Fibroblast of lung (primary cell): ENCODE measurements at regions not wholly inside any gene's neighbourhood (a gene's known extent, or its start where the extent isn't known, plus 50 kb on each side); places are given as distances from the start of the nearest gene placed in this dataset.

Experiments used
- EZH2 ChIP-seq: IDR thresholded peaks from 2 replicates; pipeline ENCODE4 v1.5.1; 2012; ENCODE audit warnings: low read length, control low read depth, mild to moderate bottlenecking; ENCODE audit errors: missing control alignments
- TF ChIP-seq, protein P1 (sequence below), 2 donors: IDR thresholded peaks in 1 of 2; conservative IDR thresholded peaks in 1 of 2; 1 replicate in 1 of 2; 2 replicates in 1 of 2; pipeline ENCODE4 v1.5.1; 2011 to 2012; ENCODE audit warnings: low read length in 2 of 2, control low read depth in 1 of 2, inconsistent platforms in 1 of 2, low read depth in 1 of 2, mild to moderate bottlenecking in 1 of 2

DNA sequence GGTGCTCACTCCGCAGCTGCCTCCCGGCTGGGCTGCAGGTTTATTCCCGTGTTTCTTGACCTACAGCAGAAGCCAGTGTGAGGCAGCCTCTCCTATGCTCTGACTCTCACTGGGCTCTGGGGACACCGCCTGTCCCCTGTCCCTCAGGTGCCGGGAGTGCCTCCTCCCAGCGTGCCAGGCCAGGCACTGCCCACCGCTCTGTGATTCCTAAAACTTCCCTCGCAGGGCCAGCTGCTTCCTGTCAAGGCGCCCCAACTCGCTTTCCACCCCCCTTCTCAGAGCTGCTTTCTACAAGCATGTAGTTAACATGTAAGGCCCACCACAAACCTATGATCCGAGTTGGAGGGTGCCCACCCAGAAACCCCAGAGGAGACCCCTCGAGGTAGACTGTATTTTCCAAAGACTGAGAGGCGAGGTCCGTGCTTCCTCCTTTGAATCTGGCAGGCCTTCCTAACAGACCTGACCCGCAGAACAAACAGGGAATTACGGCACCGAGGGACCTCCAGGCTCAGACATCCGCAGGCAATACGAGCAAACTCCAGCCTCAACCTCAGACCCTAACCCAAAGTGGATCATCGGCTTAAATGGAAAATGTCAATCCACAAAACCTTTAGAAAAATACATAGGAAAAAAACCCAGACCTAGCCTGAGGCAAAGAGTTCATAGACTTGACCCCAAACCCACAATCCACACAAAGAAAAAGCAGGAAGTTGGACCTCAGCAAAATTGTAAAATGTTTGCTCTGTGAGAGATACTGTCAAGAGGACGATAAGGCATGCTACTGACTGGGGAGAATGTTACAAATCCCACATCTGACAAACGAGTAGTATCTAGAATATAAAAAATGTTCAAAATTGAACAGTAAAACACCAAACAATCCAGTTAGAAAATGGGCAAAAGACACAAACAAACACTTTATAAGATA is 121.3 kb upstream of the IQSEC1 start:
- TF ChIP-seq, protein P1, sequence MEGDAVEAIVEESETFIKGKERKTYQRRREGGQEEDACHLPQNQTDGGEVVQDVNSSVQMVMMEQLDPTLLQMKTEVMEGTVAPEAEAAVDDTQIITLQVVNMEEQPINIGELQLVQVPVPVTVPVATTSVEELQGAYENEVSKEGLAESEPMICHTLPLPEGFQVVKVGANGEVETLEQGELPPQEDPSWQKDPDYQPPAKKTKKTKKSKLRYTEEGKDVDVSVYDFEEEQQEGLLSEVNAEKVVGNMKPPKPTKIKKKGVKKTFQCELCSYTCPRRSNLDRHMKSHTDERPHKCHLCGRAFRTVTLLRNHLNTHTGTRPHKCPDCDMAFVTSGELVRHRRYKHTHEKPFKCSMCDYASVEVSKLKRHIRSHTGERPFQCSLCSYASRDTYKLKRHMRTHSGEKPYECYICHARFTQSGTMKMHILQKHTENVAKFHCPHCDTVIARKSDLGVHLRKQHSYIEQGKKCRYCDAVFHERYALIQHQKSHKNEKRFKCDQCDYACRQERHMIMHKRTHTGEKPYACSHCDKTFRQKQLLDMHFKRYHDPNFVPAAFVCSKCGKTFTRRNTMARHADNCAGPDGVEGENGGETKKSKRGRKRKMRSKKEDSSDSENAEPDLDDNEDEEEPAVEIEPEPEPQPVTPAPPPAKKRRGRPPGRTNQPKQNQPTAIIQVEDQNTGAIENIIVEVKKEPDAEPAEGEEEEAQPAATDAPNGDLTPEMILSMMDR (conservative IDR thresholded peaks at IDR 0.05 in 1 of 2, IDR thresholded peaks at IDR 0.05 in 1 of 2; ENCODE audit: low read depth in 1 of 2, low read length in 2 of 2) = no peak
- TF ChIP-seq EZH2 = no peak
